H9 (cell line): ENCODE measurements at regions not wholly inside any gene's neighbourhood (a gene's known extent, or its start where the extent isn't known, plus 50 kb on each side); places are given as distances from the start of the nearest gene placed in this dataset.

Experiments used
- DNase-seq: peaks from one replicate; pipeline ENCODE4 v3.0.0-alpha.2; 2017
- H2AFZ ChIP-seq: one replicate; pipeline ENCODE4 v1.6.1; 2013; ENCODE audit warnings: mild to moderate bottlenecking, low read length, control low read depth, moderate library complexity
- H2AK5ac ChIP-seq: 2 replicates; pipeline ENCODE4 v1.6.1; 2013; ENCODE audit warnings: low read length, control low read depth, mixed read lengths; ENCODE audit not compliant: insufficient read length
- H2BK120ac ChIP-seq: one replicate; pipeline ENCODE4 v1.6.1; 2013; ENCODE audit warnings: low read depth, mild to moderate bottlenecking, low read length, control low read depth, inconsistent platforms; ENCODE audit not compliant: poor library complexity, severe bottlenecking
- H2BK12ac ChIP-seq: 2 replicates; pipeline ENCODE4 v1.6.1; 2013; ENCODE audit warnings: low read length, control low read depth, mixed read lengths, low read depth; ENCODE audit not compliant: insufficient read length
- H2BK15ac ChIP-seq: 2 replicates; pipeline ENCODE4 v1.6.1; 2013; ENCODE audit warnings: low read depth, low read length, control low read depth
- H2BK20ac ChIP-seq: one replicate; pipeline ENCODE4 v1.6.1; 2013; ENCODE audit warnings: low read depth, mild to moderate bottlenecking, low read length, control low read depth, inconsistent platforms; ENCODE audit not compliant: poor library complexity, severe bottlenecking
- H2BK5ac ChIP-seq: 2 replicates; pipeline ENCODE4 v1.6.1; 2013; ENCODE audit warnings: low read length, control low read depth, mixed read lengths; ENCODE audit not compliant: insufficient read length
- H3K14ac ChIP-seq: 2 replicates; pipeline ENCODE4 v1.6.1; 2013; ENCODE audit warnings: low read length, control low read depth; ENCODE audit not compliant: insufficient read depth
- H3K18ac ChIP-seq: 2 replicates; pipeline ENCODE4 v1.6.1; 2013; ENCODE audit warnings: low read depth, mild to moderate bottlenecking, mixed read lengths, low read length, control low read depth; ENCODE audit not compliant: insufficient read length
- H3K23ac ChIP-seq: 2 replicates; pipeline ENCODE4 v1.6.1; 2013; ENCODE audit warnings: low read length, control low read depth, mixed read lengths, low read depth; ENCODE audit not compliant: insufficient read length
- H3K23me2 ChIP-seq: 2 replicates; pipeline ENCODE4 v1.6.1; 2013; ENCODE audit warnings: low read depth, mild to moderate bottlenecking, mixed read lengths, low read length, control low read depth; ENCODE audit not compliant: insufficient read length, poor library complexity, severe bottlenecking
- H3K27ac ChIP-seq: 2 replicates; pipeline ENCODE4 v1.5.1; 2013; ENCODE audit warnings: low read length, control low read depth, mixed read lengths, low read depth; ENCODE audit not compliant: insufficient read length
- H3K27me3 ChIP-seq: 2 replicates; pipeline ENCODE4 v1.6.1; 2013; ENCODE audit warnings: low read length, control low read depth, inconsistent platforms; ENCODE audit not compliant: insufficient read depth
- H3K4ac ChIP-seq: 2 replicates; pipeline ENCODE4 v1.6.1; 2013; ENCODE audit warnings: low read depth, mild to moderate bottlenecking, control low read depth, inconsistent platforms, low read length, moderate library complexity
- H3K4me1 ChIP-seq: 2 replicates; pipeline ENCODE4 v1.6.1; 2013; ENCODE audit warnings: low read length, control low read depth, inconsistent platforms; ENCODE audit not compliant: insufficient read depth
- H3K4me2 ChIP-seq: 2 replicates; pipeline ENCODE4 v1.6.1; 2013; ENCODE audit warnings: low read length, control low read depth, mixed read lengths; ENCODE audit not compliant: insufficient read length, insufficient read depth
- H3K56ac ChIP-seq: 2 replicates; pipeline ENCODE4 v1.6.1; 2013; ENCODE audit warnings: low read depth, mild to moderate bottlenecking, mixed read lengths, low read length, control low read depth; ENCODE audit not compliant: insufficient read length
- H3K79me1 ChIP-seq: 2 replicates; pipeline ENCODE4 v1.6.1; 2013; ENCODE audit warnings: low read depth, mild to moderate bottlenecking, moderate library complexity, low read length, control low read depth, inconsistent platforms; ENCODE audit not compliant: insufficient read depth, poor library complexity, severe bottlenecking
- H3K79me2 ChIP-seq: 2 replicates; pipeline ENCODE4 v1.6.1; 2013; ENCODE audit warnings: low read length, control low read depth, inconsistent platforms; ENCODE audit not compliant: insufficient read depth
- H3K9ac ChIP-seq: 2 replicates; pipeline ENCODE4 v1.6.1; 2013; ENCODE audit warnings: low read length, control low read depth, mixed read lengths; ENCODE audit not compliant: insufficient read length; ENCODE audit errors: extremely low read depth
- H3K9me3 ChIP-seq: one replicate; pipeline ENCODE4 v1.6.1; 2013; ENCODE audit warnings: low read depth, low read length, inconsistent platforms; ENCODE audit not compliant: control insufficient read depth
- H3T11ph ChIP-seq: one replicate; pipeline ENCODE4 v1.6.1; 2013; ENCODE audit warnings: mild to moderate bottlenecking, low read length, control low read depth, inconsistent platforms
- H4K20me1 ChIP-seq: one replicate; pipeline ENCODE4 v1.6.1; 2013; ENCODE audit not compliant: control insufficient read depth, insufficient read length, insufficient read depth
- H4K5ac ChIP-seq: 2 replicates; pipeline ENCODE4 v1.6.1; 2013; ENCODE audit warnings: low read depth, mild to moderate bottlenecking, mixed read lengths, low read length, control low read depth; ENCODE audit not compliant: insufficient read length
- H4K8ac ChIP-seq: replicated peaks from 2 replicates; pipeline ENCODE4 v1.6.1; 2013; ENCODE audit warnings: low read length, control low read depth, mixed read lengths, low read depth; ENCODE audit not compliant: insufficient read length
- H4K91ac ChIP-seq: 2 replicates; pipeline ENCODE4 v1.6.1; 2013; ENCODE audit warnings: low read depth, mild to moderate bottlenecking, moderate library complexity, mixed read lengths, low read length, control low read depth; ENCODE audit not compliant: insufficient read length
- H3K27ac Mint-ChIP-seq, 3 experiments: 2 replicates in 2 of 3; 3 replicates in 1 of 3; pipeline ENCODE4 v1.8.0; 2020 to 2021; ENCODE audit warnings: mixed read lengths in 3 of 3, mild to moderate bottlenecking in 1 of 3, moderate library complexity in 1 of 3
- H3K27me3 Mint-ChIP-seq: 2 replicates; pipeline ENCODE4 v1.8.0; 2021; ENCODE audit warnings: low read depth, mild to moderate bottlenecking, moderate library complexity, mixed read lengths
- H3K36me3 Mint-ChIP-seq, 3 experiments: 2 replicates in 2 of 3; 3 replicates in 1 of 3; pipeline ENCODE4 v1.8.0; 2020 to 2021; ENCODE audit warnings: low read depth in 3 of 3, mixed read lengths in 3 of 3; ENCODE audit not compliant: insufficient read depth in 1 of 3
- H3K4me1 Mint-ChIP-seq, 2 experiments: 2 replicates each; pipeline ENCODE4 v1.8.0; 2020; ENCODE audit warnings: mixed read lengths in 2 of 2
- H3K4me3 Mint-ChIP-seq, 2 experiments: 2 replicates in 1 of 2; 3 replicates in 1 of 2; pipeline ENCODE4 v1.8.0; 2020 to 2021; ENCODE audit warnings: mild to moderate bottlenecking in 2 of 2, mixed read lengths in 2 of 2, moderate library complexity in 1 of 2
- H3K9me3 Mint-ChIP-seq, 2 experiments: 2 replicates in 1 of 2; 3 replicates in 1 of 2; pipeline ENCODE4 v1.8.0; 2020; ENCODE audit warnings: mild to moderate bottlenecking in 2 of 2, mixed read lengths in 2 of 2, moderate library complexity in 1 of 2
- WGBS: extraction: QIAGEN DNeasy Blood & Tissue Kit; methylation state at CpG from one replicate; pipeline ENCODE4 v1.1.7; 2013; ENCODE audit warnings: missing lambda C conversion rate, low lambda C conversion rate, mixed read lengths; ENCODE audit not compliant: insufficient read length; ENCODE audit errors: extremely low coverage; 5-methylcytosine and 5-hydroxymethylcytosine counted together
- TF ChIP-seq, protein P1 (sequence below): fragments of 200-600 bp; sonication (generic); conservative IDR thresholded peaks from 3 replicates; pipeline ENCODE4 v1.8.0; 2021; ENCODE audit warnings: antibody characterized with exemption, mild to moderate bottlenecking

DNA sequence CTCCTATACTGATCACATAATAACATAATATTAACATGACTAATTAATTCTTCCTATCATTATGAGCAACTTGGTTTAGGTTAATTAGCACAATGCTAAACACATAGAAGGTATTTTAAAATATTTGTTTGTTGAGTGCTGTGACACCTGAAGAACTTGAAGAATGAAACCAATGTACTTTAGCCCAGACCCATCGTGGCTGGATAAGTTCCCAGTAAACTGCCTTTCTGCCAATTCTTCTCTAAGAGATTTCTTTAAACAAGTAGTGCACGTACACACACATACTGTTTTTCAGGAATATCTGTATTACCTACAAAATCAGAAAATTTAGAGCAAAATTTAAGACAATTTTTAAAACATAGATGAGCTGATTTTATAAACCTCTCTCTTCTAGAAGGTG is 207.4 kb upstream of the SSTR1 start:
- H3K4me1 Mint-ChIP-seq: peaks cover 58 to 60% of the 10 kb centered on the region in 2 experiments
- no peak for DNase-seq
- Histone ChIP-seq H3K79me2 (no peaks in the 10 kb centered on the region), H3K27me3 (no peaks in the 10 kb centered on the region), H2BK20ac (no peak overlapping the region), H2AK5ac (no peak overlapping the region), H2BK120ac (no peak overlapping the region), H3K27ac (no peak overlapping the region), H3K9me3 (no peaks in the 10 kb centered on the region), H3K4me2 (no peak overlapping the region), H3K18ac (no peak overlapping the region), H2BK5ac (no peak overlapping the region), H2AFZ (no peak overlapping the region), H3K79me1 (no peaks in the 10 kb centered on the region), H4K5ac (no peak overlapping the region), H3K4me1 (peaks cover 2% of the 10 kb centered on the region; the same call in 1 of the 2 replicates), H3K14ac (no peak overlapping the region), H2BK12ac (no peak overlapping the region), H3K9ac (no peak overlapping the region), H3K23ac (no peak overlapping the region), H4K20me1 (no peaks in the 10 kb centered on the region), H3K23me2 (no peaks in the 10 kb centered on the region), H4K91ac (no peak overlapping the region), H3K56ac (no peak overlapping the region), H3K4ac (no peak overlapping the region), H3T11ph (no peak overlapping the region), H2BK15ac (no peak overlapping the region), H4K8ac (no peak overlapping the region)
- TF ChIP-seq, protein P1, sequence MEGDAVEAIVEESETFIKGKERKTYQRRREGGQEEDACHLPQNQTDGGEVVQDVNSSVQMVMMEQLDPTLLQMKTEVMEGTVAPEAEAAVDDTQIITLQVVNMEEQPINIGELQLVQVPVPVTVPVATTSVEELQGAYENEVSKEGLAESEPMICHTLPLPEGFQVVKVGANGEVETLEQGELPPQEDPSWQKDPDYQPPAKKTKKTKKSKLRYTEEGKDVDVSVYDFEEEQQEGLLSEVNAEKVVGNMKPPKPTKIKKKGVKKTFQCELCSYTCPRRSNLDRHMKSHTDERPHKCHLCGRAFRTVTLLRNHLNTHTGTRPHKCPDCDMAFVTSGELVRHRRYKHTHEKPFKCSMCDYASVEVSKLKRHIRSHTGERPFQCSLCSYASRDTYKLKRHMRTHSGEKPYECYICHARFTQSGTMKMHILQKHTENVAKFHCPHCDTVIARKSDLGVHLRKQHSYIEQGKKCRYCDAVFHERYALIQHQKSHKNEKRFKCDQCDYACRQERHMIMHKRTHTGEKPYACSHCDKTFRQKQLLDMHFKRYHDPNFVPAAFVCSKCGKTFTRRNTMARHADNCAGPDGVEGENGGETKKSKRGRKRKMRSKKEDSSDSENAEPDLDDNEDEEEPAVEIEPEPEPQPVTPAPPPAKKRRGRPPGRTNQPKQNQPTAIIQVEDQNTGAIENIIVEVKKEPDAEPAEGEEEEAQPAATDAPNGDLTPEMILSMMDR: no peak
- no CpG with 5 or more reads among the region's 2 CpGs for WGBS
- no peak overlapping the region for H3K27ac Mint-ChIP-seq
- no peaks in the 10 kb centered on the region for H3K9me3 Mint-ChIP-seq
- no peaks in the 10 kb centered on the region for H3K27me3 Mint-ChIP-seq
- no peak overlapping the region for H3K4me3 Mint-ChIP-seq
- H3K36me3 Mint-ChIP-seq: no peaks in the 10 kb centered on the region
